Stomach smooth muscle (tissue), 2 donors: ENCODE measurements at regions not wholly inside any gene's neighbourhood (a gene's known extent, or its start where the extent isn't known, plus 50 kb on each side); places are given as distances from the start of the nearest gene placed in this dataset.
"Not testable (repeated sequence)": the region's sequence is repeated elsewhere in the genome, so short reads cannot be mapped to it uniquely, and the experiment has no call there.

ENCODE experiments used
- H3K27ac ChIP-seq: one replicate; pipeline ENCODE4 v1.7.0; 2013; ENCODE audit warnings: mild to moderate bottlenecking, low read length, inconsistent platforms
- H3K27me3 ChIP-seq, 2 donors: one replicate each; pipeline ENCODE4 v1.7.0; 2013; ENCODE audit warnings: low read length in 2 of 2; ENCODE audit not compliant: insufficient read depth in 2 of 2, control insufficient read depth in 1 of 2
- H3K36me3 ChIP-seq, 2 donors: one replicate each; pipeline ENCODE4 v1.7.0; 2013; ENCODE audit warnings: low read length in 2 of 2; ENCODE audit not compliant: control insufficient read depth in 2 of 2, insufficient read depth in 2 of 2
- H3K4me1 ChIP-seq: one replicate; pipeline ENCODE4 v1.7.0; 2013; ENCODE audit warnings: low read length; ENCODE audit not compliant: control insufficient read depth, insufficient read depth
- H3K4me3 ChIP-seq, 2 donors: one replicate each; pipeline ENCODE4 v1.7.0; 2013; ENCODE audit warnings: low read length in 2 of 2
- H3K9ac ChIP-seq, 2 donors: one replicate each; pipeline ENCODE4 v1.7.0; 2013; ENCODE audit warnings: low read length in 2 of 2, mild to moderate bottlenecking in 1 of 2
- H3K9me3 ChIP-seq, 2 donors: one replicate each; pipeline ENCODE4 v1.7.0; 2013; ENCODE audit warnings: low read length in 2 of 2; ENCODE audit not compliant: control insufficient read depth in 2 of 2
- donor health status: healthy.
- donor health status: Pancreatic carcinoma.

DNA sequence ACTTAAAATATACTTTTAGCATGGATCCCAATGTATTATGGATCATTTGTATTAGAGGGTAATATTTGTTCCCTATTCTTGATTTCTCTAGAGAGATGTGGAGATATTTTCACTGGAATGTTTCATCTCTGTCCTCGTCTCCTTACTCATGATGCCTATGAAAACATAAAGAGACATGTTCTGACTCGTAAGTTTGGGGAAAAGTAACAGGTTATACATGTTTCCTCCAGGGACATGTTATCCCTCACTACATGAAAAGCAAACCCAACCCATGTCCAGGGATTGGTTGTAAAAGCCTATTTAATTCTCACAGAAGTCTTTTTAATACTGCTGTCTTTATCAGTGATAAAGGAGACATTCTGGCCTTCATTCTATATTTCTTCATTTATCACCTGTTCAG, 621.4 kb downstream of the GABRG1 start:
- no peak overlapping the region for H3K27ac ChIP-seq
- H3K9me3 ChIP-seq: no peaks in the 10 kb centered on the region
- no peaks in the 10 kb centered on the region for H3K27me3 ChIP-seq
- no peak overlapping the region for H3K4me3 ChIP-seq
- no peaks in the 10 kb centered on the region for H3K36me3 ChIP-seq
- no peak overlapping the region for H3K9ac ChIP-seq
- no peaks in the 10 kb centered on the region for H3K4me1 ChIP-seq

DNA sequence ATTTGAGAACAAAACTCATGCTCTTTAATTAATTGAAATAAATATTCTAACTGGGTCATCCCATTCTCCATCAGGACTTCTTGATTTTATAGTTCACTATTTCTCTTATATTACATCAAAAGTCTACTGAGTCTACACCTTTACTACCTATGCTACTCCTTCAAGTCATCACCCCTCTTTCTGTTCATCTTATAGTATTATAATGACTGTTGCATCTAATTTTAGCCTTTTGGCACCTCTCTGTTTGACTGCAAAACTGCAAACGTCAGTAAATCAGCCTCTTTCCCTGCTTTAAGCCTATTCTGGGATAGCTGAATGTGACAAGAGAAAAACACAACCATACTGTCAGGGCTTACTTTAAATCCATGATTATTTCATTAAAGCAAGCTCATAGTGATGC, 639.1 kb downstream of the GABRG1 start:
- Histone ChIP-seq H3K9ac (no peak overlapping the region), H3K36me3 (no peaks in the 10 kb centered on the region)

DNA sequence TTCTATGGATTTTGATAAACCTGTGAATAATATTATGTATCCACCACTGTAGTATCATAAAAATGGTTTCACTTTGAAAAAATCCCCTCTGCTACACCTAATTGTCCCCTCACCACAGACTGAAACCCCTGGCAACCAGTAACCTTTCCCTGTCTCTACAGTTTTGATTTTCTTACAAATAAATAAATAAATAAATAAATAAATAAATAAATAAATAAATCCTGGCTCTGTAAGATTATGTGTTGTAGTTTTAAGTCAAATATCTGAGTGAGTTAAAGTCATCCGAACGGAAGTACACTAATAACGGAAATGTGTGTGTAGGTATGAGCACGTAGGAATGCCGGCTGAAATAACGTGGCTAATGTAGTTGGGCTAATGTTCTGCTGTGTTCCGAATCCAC, 641.5 kb downstream of the GABRG1 start:
- Histone ChIP-seq H3K9me3 (no peaks in the 10 kb centered on the region), H3K9ac (no peak overlapping the region), H3K27ac (no peak overlapping the region), H3K4me3 (no peak overlapping the region), H3K27me3 (no peaks in the 10 kb centered on the region), H3K4me1 (no peaks in the 10 kb centered on the region), H3K36me3 (no peaks in the 10 kb centered on the region)

More for the DNA sequence above, 639.1 kb downstream of the GABRG1 start:
- Histone ChIP-seq H3K4me1 (no peaks in the 10 kb centered on the region), H3K27ac (no peak overlapping the region), H3K27me3 (no peaks in the 10 kb centered on the region), H3K9me3 (no peaks in the 10 kb centered on the region), H3K4me3 (no peak overlapping the region)

DNA sequence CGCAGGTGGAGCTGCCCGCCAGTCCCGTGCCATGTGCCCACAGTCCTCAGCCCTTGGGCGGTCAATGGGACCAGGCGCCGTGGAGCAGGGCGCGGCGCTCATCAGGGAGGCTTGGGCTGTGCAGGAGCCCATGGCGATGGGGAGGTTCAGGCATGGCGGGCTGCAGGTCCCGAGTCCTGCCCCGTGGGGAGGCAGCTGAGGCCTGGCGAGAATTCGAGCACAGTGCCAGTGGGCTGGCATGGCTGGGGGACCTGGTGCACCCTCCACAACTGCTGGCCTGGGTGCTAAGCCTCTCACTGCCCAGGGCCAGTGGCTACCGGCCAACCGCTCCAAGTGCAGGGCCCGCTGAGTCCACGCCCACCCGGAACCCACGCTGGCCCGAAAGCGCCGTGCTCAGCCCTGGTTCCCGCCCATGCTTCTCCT, 646.5 kb downstream of the GABRG1 start:
- no peaks in the 10 kb centered on the region for H3K27me3 ChIP-seq
- no peak overlapping the region for H3K4me3 ChIP-seq
- H3K36me3 ChIP-seq: no peaks in the 10 kb centered on the region
- no peaks in the 10 kb centered on the region for H3K9me3 ChIP-seq
- no peaks in the 10 kb centered on the region for H3K4me1 ChIP-seq
- H3K9ac ChIP-seq: no peak overlapping the region
- H3K27ac ChIP-seq: no peak overlapping the region

DNA sequence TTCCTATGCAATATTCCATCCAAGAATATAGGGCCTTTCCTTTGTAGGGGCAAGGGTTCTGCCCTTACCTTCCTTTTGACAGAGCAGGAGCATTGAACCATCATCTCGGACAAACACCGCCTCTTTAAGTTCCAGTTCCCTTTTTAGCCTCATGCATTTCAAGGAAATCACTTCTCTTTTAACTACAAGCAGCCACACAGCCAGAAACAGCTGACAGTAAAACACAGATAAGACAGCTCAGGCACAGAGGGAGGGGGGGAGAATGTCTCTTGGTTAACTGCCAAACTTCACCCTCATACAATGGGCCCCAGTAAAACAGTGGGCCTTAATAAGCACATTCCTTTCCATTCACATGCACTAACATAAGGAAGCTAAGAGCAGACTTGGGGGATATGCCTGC, 648.3 kb downstream of the GABRG1 start:
- no peaks in the 10 kb centered on the region for H3K4me1 ChIP-seq
- H3K4me3 ChIP-seq: no peak overlapping the region
- H3K36me3 ChIP-seq: no peaks in the 10 kb centered on the region
- no peak overlapping the region for H3K9ac ChIP-seq
- H3K27ac ChIP-seq: no peak overlapping the region
- H3K27me3 ChIP-seq: no peaks in the 10 kb centered on the region
- no peaks in the 10 kb centered on the region for H3K9me3 ChIP-seq

DNA sequence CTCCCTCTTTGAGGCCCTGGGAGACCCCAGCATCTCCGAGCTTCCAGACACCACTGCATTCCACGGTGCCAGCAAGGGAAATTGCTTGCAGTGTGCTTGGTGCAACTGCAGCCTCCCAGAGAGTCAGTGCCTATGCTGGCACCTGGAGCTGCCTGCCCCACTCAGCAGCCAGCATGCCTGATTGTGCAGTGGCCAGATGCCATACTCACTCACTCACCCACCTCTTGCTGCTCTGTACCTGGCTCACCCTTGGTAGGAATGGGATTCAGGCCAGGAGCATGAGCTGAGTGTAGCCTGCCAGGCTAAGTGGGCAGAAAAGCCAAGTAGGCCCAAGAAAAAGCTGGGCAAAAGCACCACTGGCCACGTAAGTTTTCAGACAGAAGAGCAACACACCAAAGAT, 651.4 kb downstream of the GABRG1 start:
- no peak overlapping the region for H3K27ac ChIP-seq
- H3K27me3 ChIP-seq: no peaks in the 10 kb centered on the region

DNA sequence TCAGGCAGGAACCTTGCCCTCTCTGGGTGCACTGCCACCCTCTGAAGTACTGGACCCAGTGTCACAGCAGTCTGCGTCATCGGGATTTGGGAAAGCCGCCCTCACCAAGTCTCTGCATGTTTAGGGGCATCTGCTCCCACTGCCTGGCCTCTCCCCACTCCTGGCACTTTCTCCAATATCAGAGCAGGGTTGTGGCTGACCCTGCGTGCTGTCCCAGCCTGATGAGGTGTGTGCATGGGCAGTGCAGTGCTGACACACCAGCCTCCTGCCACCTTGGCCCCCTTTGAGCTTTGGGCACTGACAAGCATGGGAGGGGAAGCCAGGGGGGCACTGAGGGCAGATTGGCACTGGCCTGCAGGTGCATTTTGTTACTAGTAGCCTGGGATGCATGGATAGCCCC, 652.5 kb downstream of the GABRG1 start:
- H3K27ac ChIP-seq: no peak overlapping the region
- no peak overlapping the region for H3K9ac ChIP-seq
- H3K36me3 ChIP-seq: no peaks in the 10 kb centered on the region
- H3K27me3 ChIP-seq: no peaks in the 10 kb centered on the region
- H3K4me1 ChIP-seq: no peaks in the 10 kb centered on the region
- no peaks in the 10 kb centered on the region for H3K9me3 ChIP-seq
- H3K4me3 ChIP-seq: no peak overlapping the region

More for the DNA sequence above, 651.4 kb downstream of the GABRG1 start:
- Histone ChIP-seq H3K9me3 (no peaks in the 10 kb centered on the region), H3K4me3 (no peak overlapping the region), H3K4me1 (no peaks in the 10 kb centered on the region), H3K36me3 (no peaks in the 10 kb centered on the region), H3K9ac (no peak overlapping the region)

DNA sequence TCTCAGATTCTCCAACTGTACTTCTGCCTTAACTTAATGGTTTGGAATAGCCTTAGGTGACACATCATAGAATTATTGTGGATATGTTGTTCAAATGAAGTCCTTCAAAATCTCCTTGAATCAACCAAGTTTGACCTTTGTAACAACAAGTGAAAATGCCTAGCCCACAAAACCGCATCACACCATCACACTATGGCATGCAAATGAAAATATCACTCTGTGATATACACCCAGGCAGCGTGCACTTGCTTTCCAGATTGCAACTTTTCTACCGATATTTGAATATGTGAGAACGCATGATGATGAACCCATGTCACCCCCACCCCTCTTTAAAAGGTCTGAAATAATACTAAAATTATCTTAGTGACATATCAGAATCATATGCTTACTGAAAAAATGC, 656.7 kb downstream of the GABRG1 start:
- H3K36me3 ChIP-seq: no peaks in the 10 kb centered on the region
- no peak overlapping the region for H3K27ac ChIP-seq
- H3K9me3 ChIP-seq: no peaks in the 10 kb centered on the region

DNA sequence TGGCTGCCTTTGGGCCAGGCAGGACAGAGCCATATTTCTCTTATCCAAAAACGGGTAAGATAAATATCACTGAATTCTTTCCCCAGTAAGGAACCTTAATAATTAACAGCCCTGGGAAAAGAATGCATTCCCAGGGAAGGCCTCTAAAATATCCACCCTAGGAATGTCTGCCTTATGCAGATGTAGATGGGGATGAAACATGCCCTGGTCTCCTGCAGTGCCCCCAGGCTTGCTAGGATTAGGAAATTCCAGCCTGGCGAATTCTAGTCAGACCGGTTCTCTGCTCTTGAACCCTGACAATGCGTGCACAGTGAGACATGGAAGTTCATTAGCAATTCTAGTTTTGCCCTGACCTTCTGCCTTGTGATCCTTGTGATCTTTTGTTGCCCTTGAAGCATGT, 663.7 kb downstream of the GABRG1 start:
- not testable (repeated sequence) for H3K36me3 ChIP-seq, H3K9ac ChIP-seq, H3K4me3 ChIP-seq, H3K9me3 ChIP-seq, H3K27ac ChIP-seq, H3K4me1 ChIP-seq, H3K27me3 ChIP-seq

More for the DNA sequence above, 656.7 kb downstream of the GABRG1 start:
- Histone ChIP-seq H3K27me3 (no peaks in the 10 kb centered on the region), H3K4me1 (no peaks in the 10 kb centered on the region), H3K4me3 (no peak overlapping the region), H3K9ac (no peak overlapping the region)

DNA sequence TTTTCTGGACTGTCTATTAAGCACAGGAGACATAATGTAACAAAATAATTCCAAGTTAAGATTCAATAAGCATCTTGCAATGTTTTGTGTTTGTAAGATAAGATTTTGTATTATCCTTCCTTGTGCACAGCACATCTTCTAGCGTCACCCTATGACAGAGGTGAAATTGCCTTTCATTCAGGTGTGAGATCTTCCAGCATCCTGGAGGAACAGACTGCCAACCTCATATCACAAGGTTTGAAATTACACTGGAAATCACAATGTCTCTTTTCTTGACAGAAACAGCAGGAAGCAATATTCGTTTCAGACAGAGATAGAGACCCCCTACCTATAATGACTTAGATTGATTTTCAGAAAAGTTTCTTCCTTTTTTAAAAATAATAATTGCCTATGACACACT, 668.6 kb downstream of the GABRG1 start:
- H3K9ac ChIP-seq: no peak overlapping the region
- no peak overlapping the region for H3K27ac ChIP-seq
- H3K4me3 ChIP-seq: no peak overlapping the region
- no peaks in the 10 kb centered on the region for H3K36me3 ChIP-seq
- no peaks in the 10 kb centered on the region for H3K9me3 ChIP-seq
- no peaks in the 10 kb centered on the region for H3K27me3 ChIP-seq
- no peaks in the 10 kb centered on the region for H3K4me1 ChIP-seq

DNA sequence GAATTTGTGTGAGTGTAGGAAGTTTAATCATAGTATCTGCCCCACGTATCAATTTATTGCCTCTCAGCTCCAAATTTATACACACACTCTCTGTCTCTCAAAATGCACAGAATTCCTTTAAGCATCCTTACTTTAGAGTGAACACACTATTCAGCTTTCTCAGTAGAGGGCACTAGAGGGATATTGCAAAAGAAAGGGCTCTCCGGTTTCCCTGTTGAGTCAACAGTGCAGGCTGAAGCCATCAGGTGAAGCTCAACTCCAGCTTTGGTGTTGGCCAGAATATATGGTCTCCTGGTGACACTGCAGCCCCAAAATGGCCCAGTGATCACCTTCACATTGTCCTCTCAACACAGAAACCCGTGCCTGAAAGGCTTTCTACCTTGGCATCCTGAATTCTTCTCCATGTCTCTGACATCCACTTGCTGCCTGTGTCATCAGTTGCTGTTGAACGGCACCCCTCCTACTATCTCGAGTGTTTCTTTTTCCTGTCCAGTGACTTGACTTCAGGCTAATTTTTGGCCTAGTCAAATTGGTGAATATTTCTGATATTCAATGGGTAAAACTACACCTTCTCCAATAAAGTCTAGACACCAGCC, 670.5 kb downstream of the GABRG1 start:
- H3K27me3 ChIP-seq: no peaks in the 10 kb centered on the region
- no peaks in the 10 kb centered on the region for H3K9me3 ChIP-seq

More for the DNA sequence above, 670.5 kb downstream of the GABRG1 start:
- Histone ChIP-seq H3K36me3 (no peaks in the 10 kb centered on the region), H3K4me1 (no peaks in the 10 kb centered on the region), H3K9ac (no peak overlapping the region), H3K27ac (no peak overlapping the region), H3K4me3 (no peak overlapping the region)
